ENCODE measurements at regions not wholly inside any gene's neighbourhood (a gene's known extent, or its start where the extent isn't known, plus 50 kb on each side); places are given as distances from the start of the nearest gene placed in this dataset.

GRCh38 chr20:39602649-39603048, 640.5 kb downstream of the DHX35 start:
- no peak overlapping the region for H3K4me3 ChIP-seq (ENCODE audit: low read length in 2 of 2)
- POLR2A ChIA-PET (ENCODE audit: partially characterized antibody) = no interaction called here
- no peaks in the 10 kb centered on the region for H3K4me1 Mint-ChIP-seq
- peaks cover 0 to 3% of the 10 kb centered on the region in 2 donors for H3K27me3 Mint-ChIP-seq
- H3K27ac ChIP-seq (ENCODE audit: low read depth, low read length) = no peak overlapping the region
- DNase-seq = no peak
- no peak overlapping the region for H3K27ac Mint-ChIP-seq
- H3K27me3 ChIP-seq (ENCODE audit: insufficient read depth, low read length) = no peaks in the 10 kb centered on the region
- intact Hi-C loops (cut with micrococcal nuclease) = no loop called here
- no peaks in the 10 kb centered on the region for H3K9me3 ChIP-seq (ENCODE audit: control insufficient read depth in 1 of 2, low read length in 2 of 2)
- H3K36me3 ChIP-seq (ENCODE audit: insufficient read depth, low read length) = no peaks in the 10 kb centered on the region
- H3K9me3 Mint-ChIP-seq = peaks cover 0 to 5% (median under 1%) of the 10 kb centered on the region in 8 donors
- H3K4me1 ChIP-seq (ENCODE audit: insufficient read depth, low read length) = no peaks in the 10 kb centered on the region
- no peaks in the 10 kb centered on the region for H3K36me3 Mint-ChIP-seq
- no peak overlapping the region for H3K4me3 Mint-ChIP-seq
- CTCF ChIA-PET (ENCODE audit: partially characterized antibody) = no interaction called here

DNA sequence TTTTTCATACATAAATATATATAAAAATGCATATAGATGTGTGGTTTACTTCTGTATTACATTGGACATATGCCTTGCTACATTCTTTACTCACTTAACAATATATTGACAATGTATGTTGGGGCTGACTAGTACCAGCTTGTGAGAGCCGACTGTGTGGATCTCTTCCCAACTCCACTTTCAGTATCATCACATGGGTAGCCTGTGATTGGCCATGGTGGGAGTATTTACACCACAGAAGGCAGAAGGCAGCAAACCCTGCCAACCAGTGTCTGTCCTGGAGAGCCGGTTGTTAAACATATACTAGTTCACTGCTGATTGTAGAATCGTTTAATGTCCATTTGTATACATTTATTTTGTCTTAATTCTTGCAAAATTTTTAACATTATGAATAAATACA, 638.7 kb downstream of the DHX35 start:
- intact Hi-C loops (cut with micrococcal nuclease) = no loop called here
- no peak overlapping the region for H3K4me3 Mint-ChIP-seq
- CTCF ChIA-PET (ENCODE audit: partially characterized antibody) = no interaction called here

DNA sequence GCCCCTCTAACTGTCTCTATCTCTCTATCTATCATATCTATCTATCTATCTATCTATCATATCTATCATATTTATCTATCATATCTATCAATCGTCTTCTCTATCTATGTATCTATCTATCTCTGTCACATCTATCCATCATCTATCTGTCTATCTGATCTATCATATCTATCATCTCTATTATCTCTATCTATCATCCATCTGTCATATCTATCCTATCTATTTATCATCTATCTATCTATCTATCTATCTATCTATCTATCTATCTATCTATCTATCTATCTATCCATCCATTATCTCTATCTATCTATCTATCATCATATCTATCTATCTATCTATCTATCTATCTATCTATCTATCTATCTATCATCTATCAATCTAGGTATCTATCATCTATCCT, 638.0 kb downstream of the DHX35 start:
- Histone ChIP-seq H3K27ac (ENCODE audit: low read depth, low read length) (no peak overlapping the region), H3K4me3 (ENCODE audit: low read length in 2 of 2) (no peak overlapping the region), H3K36me3 (ENCODE audit: insufficient read depth, low read length) (no peaks in the 10 kb centered on the region), H3K4me1 (ENCODE audit: insufficient read depth, low read length) (no peaks in the 10 kb centered on the region), H3K27me3 (ENCODE audit: insufficient read depth, low read length) (no peaks in the 10 kb centered on the region), H3K9me3 (ENCODE audit: control insufficient read depth in 1 of 2, low read length in 2 of 2) (no peaks in the 10 kb centered on the region)
- H3K4me1 Mint-ChIP-seq = no peaks in the 10 kb centered on the region
- POLR2A ChIA-PET (ENCODE audit: partially characterized antibody) = no interaction called here
- intact Hi-C loops (cut with micrococcal nuclease) = no loop called here
- no peaks in the 10 kb centered on the region for H3K36me3 Mint-ChIP-seq
- no peak for DNase-seq
- H3K9me3 Mint-ChIP-seq = peaks cover 0 to 5% (median 0%) of the 10 kb centered on the region in 8 donors
- H3K27me3 Mint-ChIP-seq = peaks cover 0 to 3% of the 10 kb centered on the region in 2 donors
- no peak overlapping the region for H3K4me3 Mint-ChIP-seq
- CTCF ChIA-PET (ENCODE audit: partially characterized antibody) = no interaction called here
- no peak overlapping the region for H3K27ac Mint-ChIP-seq

More for the DNA sequence above, 638.7 kb downstream of the DHX35 start:
- H3K27me3 ChIP-seq (ENCODE audit: insufficient read depth, low read length) = no peaks in the 10 kb centered on the region
- POLR2A ChIA-PET (ENCODE audit: partially characterized antibody) = no interaction called here
- DNase-seq = no peak
- no peaks in the 10 kb centered on the region for H3K4me1 ChIP-seq (ENCODE audit: insufficient read depth, low read length)
- H3K27ac ChIP-seq (ENCODE audit: low read depth, low read length) = no peak overlapping the region
- Mint-ChIP-seq H3K36me3 (no peaks in the 10 kb centered on the region), H3K4me1 (no peaks in the 10 kb centered on the region), H3K27ac (no peak overlapping the region), H3K27me3 (peaks cover 0 to 3% of the 10 kb centered on the region in 2 donors), H3K9me3 (peaks cover 0 to 5% (median 0%) of the 10 kb centered on the region in 8 donors)
- H3K36me3 ChIP-seq (ENCODE audit: insufficient read depth, low read length) = no peaks in the 10 kb centered on the region
- no peak overlapping the region for H3K4me3 ChIP-seq (ENCODE audit: low read length in 2 of 2)
- no peaks in the 10 kb centered on the region for H3K9me3 ChIP-seq (ENCODE audit: control insufficient read depth in 1 of 2, low read length in 2 of 2)

GRCh38 chr20:39596554-39596953, 634.4 kb downstream of the DHX35 start:
- Histone ChIP-seq H3K27ac (ENCODE audit: low read depth, low read length) (no peak overlapping the region), H3K27me3 (ENCODE audit: insufficient read depth, low read length) (no peaks in the 10 kb centered on the region), H3K36me3 (ENCODE audit: insufficient read depth, low read length) (no peaks in the 10 kb centered on the region), H3K9me3 (ENCODE audit: control insufficient read depth in 1 of 2, low read length in 2 of 2) (no peaks in the 10 kb centered on the region), H3K4me3 (ENCODE audit: low read length in 2 of 2) (no peak overlapping the region), H3K4me1 (ENCODE audit: insufficient read depth, low read length) (no peaks in the 10 kb centered on the region)
- ChIA-PET CTCF (ENCODE audit: partially characterized antibody) (no interaction called here), POLR2A (ENCODE audit: partially characterized antibody) (no interaction called here)
- Mint-ChIP-seq H3K27me3 (no peaks in the 10 kb centered on the region), H3K36me3 (no peaks in the 10 kb centered on the region), H3K9me3 (peaks cover 0 to 6% (median 0%) of the 10 kb centered on the region in 8 donors), H3K4me3 (no peak overlapping the region), H3K4me1 (no peaks in the 10 kb centered on the region), H3K27ac (no peak overlapping the region)
- intact Hi-C loops (cut with micrococcal nuclease) = no loop called here
- no peak for DNase-seq

DNA sequence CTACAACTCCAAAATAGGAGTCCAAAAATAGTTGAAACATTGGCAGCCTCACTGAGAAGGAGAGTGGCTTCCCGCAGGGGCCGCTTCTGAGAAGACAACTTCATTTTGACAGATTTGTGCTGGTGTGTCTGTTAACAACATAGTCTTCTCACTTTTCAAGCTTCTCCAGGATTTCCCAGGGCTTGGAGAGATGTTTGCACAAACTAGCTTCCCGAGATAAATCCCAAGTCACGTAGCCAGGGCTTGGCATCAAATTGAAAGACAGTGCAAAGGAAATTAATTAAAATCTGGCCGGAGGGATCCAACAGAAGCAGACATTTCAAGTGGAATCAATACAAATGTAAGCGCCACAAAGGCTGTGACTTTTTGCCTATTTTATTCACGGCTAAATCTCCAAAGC, 630.2 kb downstream of the DHX35 start:
- no peak for DNase-seq
- Mint-ChIP-seq H3K27me3 (peaks cover 2 to 5% of the 10 kb centered on the region in 2 donors), H3K4me1 (no peaks in the 10 kb centered on the region), H3K9me3 (peaks cover 0 to 6% (median 3%) of the 10 kb centered on the region in 8 donors), H3K27ac (no peak overlapping the region), H3K36me3 (no peaks in the 10 kb centered on the region), H3K4me3 (no peak overlapping the region)
- Histone ChIP-seq H3K27me3 (ENCODE audit: insufficient read depth, low read length) (no peaks in the 10 kb centered on the region), H3K36me3 (ENCODE audit: insufficient read depth, low read length) (no peaks in the 10 kb centered on the region), H3K9me3 (ENCODE audit: control insufficient read depth in 1 of 2, low read length in 2 of 2) (no peaks in the 10 kb centered on the region), H3K27ac (ENCODE audit: low read depth, low read length) (no peak overlapping the region), H3K4me1 (ENCODE audit: insufficient read depth, low read length) (no peaks in the 10 kb centered on the region), H3K4me3 (ENCODE audit: low read length in 2 of 2) (no peak overlapping the region)
- intact Hi-C loops (cut with micrococcal nuclease) = no loop called here
- ChIA-PET POLR2A (ENCODE audit: partially characterized antibody) (no interaction called here), CTCF (ENCODE audit: partially characterized antibody) (no interaction called here)

GRCh38 chr20:39588148-39588757, 626.1 kb downstream of the DHX35 start:
- Histone ChIP-seq H3K27me3 (ENCODE audit: insufficient read depth, low read length) (no peaks in the 10 kb centered on the region), H3K27ac (ENCODE audit: low read depth, low read length) (no peak overlapping the region), H3K9me3 (ENCODE audit: control insufficient read depth in 1 of 2, low read length in 2 of 2) (no peaks in the 10 kb centered on the region), H3K4me1 (ENCODE audit: insufficient read depth, low read length) (no peaks in the 10 kb centered on the region), H3K36me3 (ENCODE audit: insufficient read depth, low read length) (no peaks in the 10 kb centered on the region), H3K4me3 (ENCODE audit: low read length in 2 of 2) (no peak overlapping the region)
- Mint-ChIP-seq H3K4me3 (no peak overlapping the region), H3K4me1 (no peaks in the 10 kb centered on the region), H3K27me3 (peaks cover 2 to 5% of the 10 kb centered on the region in 2 donors), H3K9me3 (peaks cover 0 to 11% (median 4%) of the 10 kb centered on the region in 8 donors), H3K36me3 (no peaks in the 10 kb centered on the region), H3K27ac (no peak overlapping the region)
- intact Hi-C loops (cut with micrococcal nuclease) = no loop called here
- no peak for DNase-seq
- ChIA-PET POLR2A (ENCODE audit: partially characterized antibody) (no interaction called here), CTCF (ENCODE audit: partially characterized antibody) (no interaction called here)

GRCh38 chr20:39581034-39581433, 618.9 kb downstream of the DHX35 start:
- Histone ChIP-seq H3K4me3 (ENCODE audit: low read length in 2 of 2) (no peak overlapping the region), H3K27me3 (ENCODE audit: insufficient read depth, low read length) (no peaks in the 10 kb centered on the region), H3K36me3 (ENCODE audit: insufficient read depth, low read length) (no peaks in the 10 kb centered on the region), H3K9me3 (ENCODE audit: control insufficient read depth in 1 of 2, low read length in 2 of 2) (no peaks in the 10 kb centered on the region), H3K27ac (ENCODE audit: low read depth, low read length) (no peak overlapping the region), H3K4me1 (ENCODE audit: insufficient read depth, low read length) (no peaks in the 10 kb centered on the region)
- H3K27me3 Mint-ChIP-seq = no peaks in the 10 kb centered on the region
- CTCF ChIA-PET (ENCODE audit: partially characterized antibody) = interaction anchor here (0.6 kb wide), 1 partner anchor 21 kb away, joined by 3 read pairs; no protein-coding TSS in a partner anchor
- DNase-seq = no peak
- H3K27ac Mint-ChIP-seq = no peak overlapping the region
- no peak overlapping the region for H3K4me3 Mint-ChIP-seq
- H3K36me3 Mint-ChIP-seq = no peaks in the 10 kb centered on the region
- H3K9me3 Mint-ChIP-seq = peaks cover 0 to 10% (median 2%) of the 10 kb centered on the region in 8 donors
- intact Hi-C loops (cut with micrococcal nuclease) = no loop called here
- POLR2A ChIA-PET (ENCODE audit: partially characterized antibody) = no interaction called here
- H3K4me1 Mint-ChIP-seq = no peaks in the 10 kb centered on the region

- H3K27me3 Mint-ChIP-seq = no peaks in the 10 kb centered on the region
- Histone ChIP-seq H3K4me3 (ENCODE audit: low read length in 2 of 2) (no peak overlapping the region), H3K36me3 (ENCODE audit: insufficient read depth, low read length) (no peaks in the 10 kb centered on the region), H3K27ac (ENCODE audit: low read depth, low read length) (no peak overlapping the region), H3K27me3 (ENCODE audit: insufficient read depth, low read length) (no peaks in the 10 kb centered on the region), H3K9me3 (ENCODE audit: control insufficient read depth in 1 of 2, low read length in 2 of 2) (no peaks in the 10 kb centered on the region), H3K4me1 (ENCODE audit: insufficient read depth, low read length) (no peaks in the 10 kb centered on the region)
- H3K9me3 Mint-ChIP-seq = peaks cover 0 to 12% (median 3%) of the 10 kb centered on the region in 8 donors
- CTCF ChIA-PET (ENCODE audit: partially characterized antibody) = interaction anchor here (1.0 kb wide), 1 partner anchor 13 kb away, joined by 3 read pairs; no protein-coding TSS in a partner anchor
- intact Hi-C loops (cut with micrococcal nuclease) = no loop called here
- no peaks in the 10 kb centered on the region for H3K4me1 Mint-ChIP-seq
- DNase-seq = no peak
- no peaks in the 10 kb centered on the region for H3K36me3 Mint-ChIP-seq
- POLR2A ChIA-PET (ENCODE audit: partially characterized antibody) = no interaction called here
- H3K4me3 Mint-ChIP-seq = no peak overlapping the region
- H3K27ac Mint-ChIP-seq = no peak overlapping the region
Measured at GRCh38 chr20:39576771-39577170, 614.6 kb downstream of the DHX35 start.
